ENCODE measurements at regions not wholly inside any gene's neighbourhood (a gene's known extent, or its start where the extent isn't known, plus 50 kb on each side); places are given as distances from the start of the nearest gene placed in this dataset.
A peak's percentile ranks its signal among the peaks of the same experiment; 100 is the strongest.

DNA sequence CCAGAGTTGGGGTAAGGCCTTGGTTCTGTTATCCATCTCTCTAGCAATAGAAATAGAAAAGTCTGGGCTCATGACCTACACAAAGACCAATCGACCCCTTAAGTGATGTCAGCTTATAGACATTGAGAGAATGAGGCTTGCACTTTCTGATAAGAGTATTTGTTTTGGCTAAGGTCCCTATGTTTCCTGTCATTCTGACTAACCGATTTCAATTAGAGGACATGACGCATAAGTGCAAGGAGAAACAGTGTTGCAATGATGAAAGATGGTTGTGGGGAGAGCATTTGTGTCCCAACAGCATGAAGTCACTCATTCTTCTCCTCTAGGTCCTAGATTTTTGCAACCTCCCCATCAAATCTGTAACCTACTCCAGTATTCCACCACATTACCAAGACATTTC lies 255.1 kb downstream of the MAT2B start:
- Histone ChIP-seq H3K9ac (ENCODE audit: insufficient read depth, low read depth, low read length) (no peak overlapping the region), H2AFZ (ENCODE audit: low read length) (no peak overlapping the region), H3K4me1 (ENCODE audit: insufficient read depth, low read length) (no peaks in the 10 kb centered on the region), H3K9me3 (ENCODE audit: low read length) (no peaks in the 10 kb centered on the region), H3K4me2 (ENCODE audit: low read depth, low read length) (no peak overlapping the region), H3K79me2 (ENCODE audit: insufficient read depth, low read length) (no peaks in the 10 kb centered on the region), H3K27me3 (ENCODE audit: control insufficient read depth in 1 of 2, insufficient read depth in 2 of 2, low read length in 2 of 2) (no peaks in the 10 kb centered on the region), H4K20me1 (ENCODE audit: insufficient read depth, low read length) (no peaks in the 10 kb centered on the region), H3K27ac (ENCODE audit: extremely low read length, insufficient read depth, low read length) (no peak overlapping the region), H3K4me3 (replicated peaks in 1 of 3; ENCODE audit: insufficient read depth in 1 of 3, low read depth in 2 of 3, low read length in 3 of 3) (no peak overlapping the region), H3K36me3 (replicated peaks in 1 of 2; ENCODE audit: control insufficient read depth in 1 of 2, insufficient read depth in 2 of 2, low read length in 2 of 2) (no peaks in the 10 kb centered on the region)
- DNase-seq (ENCODE audit: low spot score) (peak; percentile 24), ATAC-seq (no peak), FAIRE-seq (no peak)
- ChIA-PET CTCF (ENCODE audit: low intra/inter-chr PET ratio, low total read pairs) (no interaction called here), POLR2A (no interaction called here)
- in situ Hi-C loops (cut with HindIII; ENCODE audit: extremely low pct_ligation_motif_present, low pct_unique_long_range_greater_than_20kb) (no loop called here), intact Hi-C loops (cut with micrococcal nuclease; ENCODE audit: unreplicated experiment) (no loop called here)
- TF ChIP-seq TGIF2 (CRISPR knock-in tag; IDR thresholded peaks at IDR 0.05) (no peak), FOSL2 (CRISPR knock-in tag; IDR thresholded peaks at IDR 0.05) (peak; percentile 56; the same call in 1 of the 2 replicates), CEBPB (IDR thresholded peaks at IDR 0.05; ENCODE audit: borderline replicate concordance, low read depth, low read length) (peak; percentile 59; the same call in 1 of the 2 replicates), NCOA1 (CRISPR knock-in tag; IDR thresholded peaks at IDR 0.05) (no peak), ZNF567 (CRISPR knock-in tag; IDR thresholded peaks at IDR 0.05; ENCODE audit: borderline replicate concordance) (no peak), ZBTB21 (CRISPR knock-in tag; IDR thresholded peaks at IDR 0.05) (peak; percentile 62; the same call in 1 of the 2 replicates)
- TF ChIP-seq, protein P1, sequence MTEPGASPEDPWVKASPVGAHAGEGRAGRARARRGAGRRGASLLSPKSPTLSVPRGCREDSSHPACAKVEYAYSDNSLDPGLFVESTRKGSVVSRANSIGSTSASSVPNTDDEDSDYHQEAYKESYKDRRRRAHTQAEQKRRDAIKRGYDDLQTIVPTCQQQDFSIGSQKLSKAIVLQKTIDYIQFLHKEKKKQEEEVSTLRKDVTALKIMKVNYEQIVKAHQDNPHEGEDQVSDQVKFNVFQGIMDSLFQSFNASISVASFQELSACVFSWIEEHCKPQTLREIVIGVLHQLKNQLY (CRISPR knock-in tag; IDR thresholded peaks at IDR 0.05) = no peak
- TF ChIP-seq, protein P2, sequence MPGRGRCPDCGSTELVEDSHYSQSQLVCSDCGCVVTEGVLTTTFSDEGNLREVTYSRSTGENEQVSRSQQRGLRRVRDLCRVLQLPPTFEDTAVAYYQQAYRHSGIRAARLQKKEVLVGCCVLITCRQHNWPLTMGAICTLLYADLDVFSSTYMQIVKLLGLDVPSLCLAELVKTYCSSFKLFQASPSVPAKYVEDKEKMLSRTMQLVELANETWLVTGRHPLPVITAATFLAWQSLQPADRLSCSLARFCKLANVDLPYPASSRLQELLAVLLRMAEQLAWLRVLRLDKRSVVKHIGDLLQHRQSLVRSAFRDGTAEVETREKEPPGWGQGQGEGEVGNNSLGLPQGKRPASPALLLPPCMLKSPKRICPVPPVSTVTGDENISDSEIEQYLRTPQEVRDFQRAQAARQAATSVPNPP (CRISPR knock-in tag; IDR thresholded peaks at IDR 0.05) = no peak
- no TSS peak for BruUV-seq (replicated peaks)
- WGBS (ENCODE audit: low lambda C conversion rate) = 2% methylated on average over 3 of the region's 3 CpGs
